ENCODE measurements at regions not wholly inside any gene's neighbourhood (a gene's known extent, or its start where the extent isn't known, plus 50 kb on each side); places are given as distances from the start of the nearest gene placed in this dataset.

DNA sequence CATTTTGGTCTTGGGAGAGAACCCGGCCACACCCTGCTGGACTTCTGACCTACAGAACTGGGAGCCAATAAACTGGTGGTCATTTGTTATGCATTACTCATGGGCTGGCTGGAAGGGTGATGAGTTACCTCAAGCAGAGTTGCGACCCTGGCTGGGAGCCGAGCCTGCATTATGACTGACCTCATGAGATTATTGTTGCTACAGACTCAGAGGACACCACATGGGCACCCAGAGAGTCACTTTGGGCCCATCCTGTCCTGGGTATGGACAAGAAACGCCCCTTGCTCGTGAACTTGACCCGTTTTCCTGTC, 531.7 kb downstream of the TBC1D22A start:
- Histone ChIP-seq H3K9me2 (replicated peaks; ENCODE audit: insufficient read depth, low read length) (no peaks in the 10 kb centered on the region), H4K20me1 (ENCODE audit: insufficient read depth, low read length) (no peaks in the 10 kb centered on the region), H3K9me3 (replicated peaks; ENCODE audit: insufficient read depth, low read length) (no peaks in the 10 kb centered on the region), H3F3A (ENCODE audit: insufficient read depth, low read length) (no peaks in the 10 kb centered on the region), H3K27ac (ENCODE audit: low read length) (no peak overlapping the region), H3K4me2 (ENCODE audit: low read depth, low read length) (no peak overlapping the region), H2AFZ (ENCODE audit: low read length) (no peak overlapping the region), H3K4me1 (ENCODE audit: low read length) (no peaks in the 10 kb centered on the region), H3K79me2 (ENCODE audit: low read length) (no peaks in the 10 kb centered on the region), H3K36me3 (replicated peaks; ENCODE audit: insufficient read depth, low read length) (no peaks in the 10 kb centered on the region), H3K4me3 (ENCODE audit: low read length) (no peak overlapping the region), H3K9ac (ENCODE audit: low read length) (no peak overlapping the region), H3K27me3 (replicated peaks; ENCODE audit: insufficient read depth, low read length) (peaks cover 36% of the 10 kb centered on the region)
- DNase-seq: no peak
- TF ChIP-seq EZH2phosphoT487 (IDR thresholded peaks at IDR 0.05; ENCODE audit: low read length): no peak
- TF ChIP-seq EZH2 (optimal IDR thresholded peaks at IDR 0.05; ENCODE audit: low read depth, low read length): no peak
- TF ChIP-seq, protein P1, sequence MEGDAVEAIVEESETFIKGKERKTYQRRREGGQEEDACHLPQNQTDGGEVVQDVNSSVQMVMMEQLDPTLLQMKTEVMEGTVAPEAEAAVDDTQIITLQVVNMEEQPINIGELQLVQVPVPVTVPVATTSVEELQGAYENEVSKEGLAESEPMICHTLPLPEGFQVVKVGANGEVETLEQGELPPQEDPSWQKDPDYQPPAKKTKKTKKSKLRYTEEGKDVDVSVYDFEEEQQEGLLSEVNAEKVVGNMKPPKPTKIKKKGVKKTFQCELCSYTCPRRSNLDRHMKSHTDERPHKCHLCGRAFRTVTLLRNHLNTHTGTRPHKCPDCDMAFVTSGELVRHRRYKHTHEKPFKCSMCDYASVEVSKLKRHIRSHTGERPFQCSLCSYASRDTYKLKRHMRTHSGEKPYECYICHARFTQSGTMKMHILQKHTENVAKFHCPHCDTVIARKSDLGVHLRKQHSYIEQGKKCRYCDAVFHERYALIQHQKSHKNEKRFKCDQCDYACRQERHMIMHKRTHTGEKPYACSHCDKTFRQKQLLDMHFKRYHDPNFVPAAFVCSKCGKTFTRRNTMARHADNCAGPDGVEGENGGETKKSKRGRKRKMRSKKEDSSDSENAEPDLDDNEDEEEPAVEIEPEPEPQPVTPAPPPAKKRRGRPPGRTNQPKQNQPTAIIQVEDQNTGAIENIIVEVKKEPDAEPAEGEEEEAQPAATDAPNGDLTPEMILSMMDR (IDR thresholded peaks at IDR 0.05; ENCODE audit: low read length): no peak

DNA sequence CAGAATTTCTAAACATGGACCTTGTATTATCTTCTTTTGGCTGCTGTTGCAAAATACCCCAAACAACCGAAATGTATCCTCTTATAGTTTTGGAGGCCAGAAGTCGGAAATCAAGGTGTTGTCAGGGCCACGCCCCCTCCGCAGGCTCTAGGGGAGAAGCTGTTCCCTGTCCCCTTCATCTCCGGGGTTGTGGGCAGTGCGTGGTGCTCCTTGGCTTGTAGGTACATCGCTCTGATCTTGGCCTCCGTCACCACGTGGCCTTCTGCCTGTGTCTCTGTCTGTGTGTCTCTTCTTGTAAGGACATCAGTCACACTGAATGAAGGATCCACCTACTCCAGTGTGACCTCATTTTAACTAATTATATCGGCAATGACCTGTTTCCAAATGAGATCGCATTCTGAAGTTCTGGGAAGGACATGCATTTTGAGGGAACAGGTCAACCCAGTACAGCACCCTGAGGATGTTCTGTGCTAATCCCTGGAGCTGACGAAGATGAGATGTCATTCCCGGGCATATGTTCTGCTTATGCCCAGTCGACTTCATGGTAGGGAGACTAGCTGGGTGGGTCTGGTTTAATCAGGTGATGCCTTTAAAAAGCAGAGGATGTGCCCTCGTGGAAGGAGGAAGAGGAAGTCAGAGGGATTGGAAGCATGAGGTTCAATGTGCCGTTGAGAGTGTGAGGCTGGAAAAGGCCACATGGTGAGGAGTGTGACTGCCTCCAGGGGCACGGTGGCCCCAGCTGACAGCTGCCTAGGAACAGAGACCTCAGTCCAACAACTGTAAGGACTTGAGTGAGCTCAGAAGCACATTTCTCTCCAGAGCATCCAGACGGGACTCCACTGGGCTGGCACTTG, 531.1 kb downstream of the TBC1D22A start:
- no peak overlapping the region for H3K27ac ChIP-seq (ENCODE audit: low read length)

DNA sequence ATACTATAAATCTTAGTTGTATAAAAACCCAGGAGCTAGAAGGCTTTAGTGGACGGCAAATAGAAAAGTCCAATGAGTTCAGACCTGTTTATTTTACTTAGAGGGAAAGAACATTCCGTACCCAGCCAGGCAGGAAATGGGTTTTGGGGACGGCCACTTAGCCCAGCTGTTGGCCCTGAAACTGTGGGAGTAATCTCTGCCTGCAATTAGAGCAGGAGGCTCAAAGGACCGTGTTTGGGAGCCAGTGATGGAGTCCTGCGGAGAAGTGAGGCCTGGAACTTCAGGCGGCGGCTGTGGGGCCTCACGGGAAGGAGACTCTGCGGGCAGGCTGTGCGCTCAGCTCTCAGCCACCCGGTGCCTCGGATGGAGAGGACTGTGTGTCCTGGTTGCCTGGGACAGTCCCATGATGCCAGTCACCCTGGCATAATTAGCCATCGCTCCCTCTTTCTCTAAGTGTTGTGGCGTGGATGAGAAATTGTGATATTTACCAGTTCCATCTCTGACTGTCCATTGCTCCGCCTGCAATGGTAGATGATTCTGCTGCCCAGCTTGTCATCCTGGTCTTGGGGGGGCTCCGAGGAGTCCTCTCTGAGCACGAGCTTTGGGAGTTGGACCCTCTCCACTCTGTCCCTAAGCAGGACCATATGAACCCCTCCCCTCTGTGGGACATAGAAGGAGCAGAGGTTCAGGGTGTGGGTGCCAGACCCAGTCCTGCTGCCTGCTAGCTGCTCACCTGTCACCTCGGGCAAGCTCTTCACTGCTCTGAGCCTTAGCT, 530.3 kb downstream of the TBC1D22A start:
- Histone ChIP-seq H3K4me3 (ENCODE audit: low read length) (no peak overlapping the region), H3K9ac (ENCODE audit: low read length) (no peak overlapping the region), H3K9me3 (replicated peaks; ENCODE audit: insufficient read depth, low read length) (no peaks in the 10 kb centered on the region), H3F3A (ENCODE audit: insufficient read depth, low read length) (no peaks in the 10 kb centered on the region), H3K9me2 (replicated peaks; ENCODE audit: insufficient read depth, low read length) (no peaks in the 10 kb centered on the region), H4K20me1 (ENCODE audit: insufficient read depth, low read length) (no peaks in the 10 kb centered on the region), H3K27me3 (replicated peaks; ENCODE audit: insufficient read depth, low read length) (peaks cover 32% of the 10 kb centered on the region), H3K79me2 (ENCODE audit: low read length) (no peaks in the 10 kb centered on the region), H3K4me2 (ENCODE audit: low read depth, low read length) (no peak overlapping the region), H3K4me1 (ENCODE audit: low read length) (no peaks in the 10 kb centered on the region), H2AFZ (ENCODE audit: low read length) (no peak overlapping the region), H3K36me3 (replicated peaks; ENCODE audit: insufficient read depth, low read length) (no peaks in the 10 kb centered on the region), H3K27ac (ENCODE audit: low read length) (no peak overlapping the region)
- no peak for DNase-seq
- TF ChIP-seq, protein P1 (IDR thresholded peaks at IDR 0.05; ENCODE audit: low read length): no peak
- TF ChIP-seq EZH2 (optimal IDR thresholded peaks at IDR 0.05; ENCODE audit: low read depth, low read length) (no peak), EZH2phosphoT487 (IDR thresholded peaks at IDR 0.05; ENCODE audit: low read length) (no peak)

More for the DNA sequence above, 531.1 kb downstream of the TBC1D22A start:
- DNase-seq: no peak
- Histone ChIP-seq H2AFZ (ENCODE audit: low read length) (no peak overlapping the region), H3K9me3 (replicated peaks; ENCODE audit: insufficient read depth, low read length) (no peaks in the 10 kb centered on the region), H3K36me3 (replicated peaks; ENCODE audit: insufficient read depth, low read length) (no peaks in the 10 kb centered on the region), H3K27me3 (replicated peaks; ENCODE audit: insufficient read depth, low read length) (peaks cover 36% of the 10 kb centered on the region), H3K4me2 (ENCODE audit: low read depth, low read length) (no peak overlapping the region), H4K20me1 (ENCODE audit: insufficient read depth, low read length) (no peaks in the 10 kb centered on the region), H3K79me2 (ENCODE audit: low read length) (no peaks in the 10 kb centered on the region), H3F3A (ENCODE audit: insufficient read depth, low read length) (no peaks in the 10 kb centered on the region), H3K4me3 (ENCODE audit: low read length) (no peak overlapping the region), H3K9ac (ENCODE audit: low read length) (no peak overlapping the region), H3K4me1 (ENCODE audit: low read length) (no peaks in the 10 kb centered on the region), H3K9me2 (replicated peaks; ENCODE audit: insufficient read depth, low read length) (no peaks in the 10 kb centered on the region)
- TF ChIP-seq EZH2 (optimal IDR thresholded peaks at IDR 0.05; ENCODE audit: low read depth, low read length): no peak
- no peak for TF ChIP-seq EZH2phosphoT487 (IDR thresholded peaks at IDR 0.05; ENCODE audit: low read length)
- TF ChIP-seq, protein P1 (IDR thresholded peaks at IDR 0.05; ENCODE audit: low read length): no peak

All from MM.1S (cell line).